ELF-1 (cell line): ENCODE measurements at regions not wholly inside any gene's neighbourhood (a gene's known extent, or its start where the extent isn't known, plus 50 kb on each side); places are given as distances from the start of the nearest gene placed in this dataset.
A peak's percentile ranks its signal among the peaks of the same experiment; 100 is the strongest.
"Not testable (repeated sequence)": the region's sequence is repeated elsewhere in the genome, so short reads cannot be mapped to it uniquely, and the experiment has no call there.

Experiments used
- DNase-seq: peaks from one replicate; pipeline ENCODE4 v3.0.0-alpha.2; 2016; ENCODE audit warnings: low read depth, low spot score

DNA sequence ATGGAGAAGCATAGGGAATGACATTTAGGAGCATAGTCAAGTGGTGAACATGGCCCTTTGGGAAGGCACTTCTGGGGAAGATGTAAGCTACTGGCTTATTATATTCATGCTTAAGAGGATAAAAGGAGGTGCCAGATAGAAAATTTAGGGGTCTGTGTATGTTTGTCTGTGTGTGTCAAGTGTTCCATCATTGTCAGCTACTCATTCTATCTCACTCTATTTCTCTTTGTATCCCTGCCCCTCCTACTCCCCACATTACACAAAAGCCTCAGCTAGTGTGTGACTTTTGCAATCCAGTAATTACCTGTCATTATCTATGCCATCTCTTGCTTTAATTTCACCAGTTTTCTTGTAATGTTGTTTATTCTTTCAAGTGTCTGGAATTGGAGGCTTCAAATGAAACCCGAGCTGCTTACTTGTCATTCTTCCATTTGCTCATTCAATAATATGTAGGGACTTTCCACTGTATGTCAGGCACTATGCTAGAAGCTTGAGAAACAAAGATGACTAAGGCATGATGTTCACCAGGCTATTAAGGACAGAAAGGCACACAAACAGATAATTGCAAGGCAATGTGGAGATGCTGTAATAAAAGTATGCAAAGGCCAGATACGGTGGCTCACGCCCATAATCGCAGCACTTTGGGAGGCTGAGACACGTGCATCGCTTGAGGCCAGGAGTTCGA lies 229.8 kb upstream of the TEX13C start:
- DNase-seq: no peak

DNA sequence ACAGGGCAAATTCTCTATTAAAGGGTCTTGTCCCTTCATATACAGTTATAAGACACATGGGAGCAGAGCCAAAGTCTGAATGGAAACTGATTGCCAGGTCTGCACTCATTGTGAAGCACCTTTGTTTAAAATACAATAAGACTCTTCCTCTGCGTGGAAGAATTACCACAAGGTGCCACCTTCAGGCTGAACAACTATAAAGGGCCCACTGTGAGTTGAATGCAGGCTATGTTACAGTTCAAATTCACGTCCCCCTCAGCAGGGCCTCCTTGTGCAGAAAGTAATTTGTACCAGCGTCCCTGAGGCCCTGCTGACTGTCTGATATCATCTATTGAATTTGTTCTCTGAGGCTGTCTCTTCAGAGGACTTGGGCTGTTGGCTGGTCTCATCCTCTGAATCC lies 225.8 kb upstream of the TEX13C start:
- DNase-seq: no peak

DNA sequence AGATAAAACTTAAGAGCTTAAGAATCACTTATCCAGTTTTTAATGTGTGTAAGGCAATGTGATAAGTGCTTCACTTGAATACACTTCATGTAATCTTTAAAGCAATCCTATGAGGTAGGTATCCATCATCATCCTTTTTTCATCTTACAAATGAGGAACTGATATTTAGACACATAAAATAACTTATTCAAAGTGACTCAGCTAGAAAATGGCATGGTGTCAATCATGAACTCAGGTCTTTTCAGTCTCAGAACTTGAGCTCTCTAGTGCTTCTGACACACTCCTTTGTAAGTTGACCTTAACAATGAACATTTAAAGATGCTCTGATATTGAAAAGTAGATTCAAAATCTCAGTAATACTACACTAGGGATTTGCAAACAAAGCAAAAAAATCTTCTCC lies 224.8 kb upstream of the TEX13C start:
- DNase-seq: no peak

DNA sequence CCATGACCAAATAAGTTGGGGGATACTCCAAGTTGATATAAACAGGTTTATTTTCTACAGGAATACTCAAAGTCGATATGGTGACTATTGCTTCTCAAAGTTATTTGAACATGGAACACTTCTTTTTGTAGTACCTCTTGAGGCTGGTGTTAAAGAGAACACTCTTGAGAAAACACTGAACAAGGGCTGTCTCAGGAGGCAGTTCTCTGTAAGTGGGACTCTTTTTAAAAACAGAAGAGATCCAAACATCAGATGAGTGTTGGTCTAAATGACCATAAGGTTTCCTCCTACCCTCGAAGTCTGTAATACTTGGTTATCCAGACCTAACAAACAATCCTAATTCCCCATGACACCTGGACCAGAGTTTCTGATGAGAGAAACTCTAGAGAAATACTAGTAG lies 223.2 kb upstream of the TEX13C start:
- no peak for DNase-seq

DNA sequence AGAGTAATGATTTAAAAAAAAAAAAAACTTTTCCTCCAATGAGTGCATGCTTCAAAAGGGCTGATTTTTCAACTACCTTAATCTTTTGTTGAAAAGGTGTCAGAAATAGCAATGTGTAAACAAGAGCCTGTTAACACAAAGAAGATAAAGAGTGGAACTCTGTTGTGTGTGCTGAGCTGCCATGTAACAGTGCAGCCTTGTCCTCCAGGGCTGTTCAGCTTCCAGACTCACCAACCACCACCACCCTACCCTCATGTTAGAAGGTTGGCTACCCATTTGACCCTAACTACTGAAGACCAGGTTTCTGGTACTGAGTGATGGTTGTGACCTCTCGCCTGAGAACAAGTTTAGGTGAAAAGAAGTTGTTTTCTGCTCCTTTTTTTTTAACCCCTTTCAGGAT lies 222.8 kb upstream of the TEX13C start:
- DNase-seq: no peak

DNA sequence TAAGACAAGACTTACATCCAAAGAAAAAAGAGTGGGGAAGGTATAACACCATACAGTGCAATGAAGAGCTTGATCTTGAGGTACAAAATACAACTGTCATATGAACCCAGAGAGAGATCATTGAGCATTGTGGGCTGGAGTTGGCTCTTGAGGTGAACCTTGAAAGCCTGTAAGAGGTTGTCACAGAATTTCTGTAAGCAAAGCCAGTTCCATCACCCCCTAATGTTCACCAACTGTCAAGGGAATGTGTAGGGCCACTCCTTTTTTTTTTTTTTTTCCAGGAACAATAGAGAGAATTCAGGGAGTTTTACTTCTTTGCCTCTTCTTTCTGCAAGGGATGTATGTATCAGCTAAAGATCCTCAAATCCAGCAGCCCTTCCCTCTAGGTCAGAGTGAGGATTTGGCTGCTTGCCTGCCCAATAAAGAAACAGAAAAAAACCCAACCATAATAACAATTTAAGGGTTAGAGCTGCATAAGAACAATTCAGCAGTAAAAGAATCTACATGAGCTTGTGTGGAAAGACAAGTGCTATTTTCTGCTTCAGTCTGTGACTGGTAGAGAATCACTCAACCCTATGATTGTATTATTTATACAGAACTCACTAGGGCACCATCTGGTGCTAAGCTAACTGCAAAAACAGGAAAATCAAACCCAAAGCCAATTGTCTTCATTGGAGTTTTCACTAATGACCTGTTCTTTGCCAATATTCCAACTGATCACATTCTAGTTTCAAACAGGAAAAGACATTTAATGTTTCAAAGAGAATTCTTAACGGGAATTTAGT lies 217.5 kb upstream of the TEX13C start:
- DNase-seq: no peak

DNA sequence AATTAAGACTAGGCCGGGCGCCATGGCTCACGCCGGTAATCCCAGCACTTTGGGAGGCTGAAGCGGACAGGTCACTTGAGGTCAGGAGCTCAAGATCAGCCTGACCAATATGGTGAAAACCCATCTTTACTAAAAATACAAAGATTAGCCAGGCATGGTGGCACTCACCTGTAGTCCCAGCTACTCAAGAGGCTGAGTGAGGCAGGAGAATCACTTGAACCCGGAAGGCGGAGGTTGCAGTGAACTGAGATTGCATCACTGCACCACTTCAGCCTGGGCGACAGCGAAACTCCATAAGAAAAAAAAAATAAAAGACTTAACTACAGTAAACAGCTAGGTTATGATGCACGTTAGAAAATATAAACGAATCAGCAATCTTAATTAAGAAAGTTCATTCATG lies 216.0 kb upstream of the TEX13C start:
- DNase-seq: no peak

DNA sequence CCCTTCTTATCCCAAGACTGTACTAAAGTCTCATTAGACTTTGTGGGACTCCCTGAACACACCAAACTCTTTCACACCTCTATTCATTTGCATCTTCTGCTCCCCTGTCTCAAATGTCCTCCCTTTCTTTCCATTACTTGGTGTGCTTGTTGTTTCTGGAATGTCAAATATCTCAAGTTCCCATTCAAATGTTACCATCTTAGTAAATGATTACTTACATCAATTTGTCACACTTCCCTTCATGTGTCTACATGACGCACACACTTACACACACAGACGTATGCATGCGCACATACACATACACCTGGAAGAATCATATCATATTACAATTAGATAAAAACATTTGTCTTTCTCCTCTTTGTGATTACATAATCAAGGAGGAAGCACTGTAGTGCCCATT lies 210.8 kb upstream of the TEX13C start:
- no peak for DNase-seq

DNA sequence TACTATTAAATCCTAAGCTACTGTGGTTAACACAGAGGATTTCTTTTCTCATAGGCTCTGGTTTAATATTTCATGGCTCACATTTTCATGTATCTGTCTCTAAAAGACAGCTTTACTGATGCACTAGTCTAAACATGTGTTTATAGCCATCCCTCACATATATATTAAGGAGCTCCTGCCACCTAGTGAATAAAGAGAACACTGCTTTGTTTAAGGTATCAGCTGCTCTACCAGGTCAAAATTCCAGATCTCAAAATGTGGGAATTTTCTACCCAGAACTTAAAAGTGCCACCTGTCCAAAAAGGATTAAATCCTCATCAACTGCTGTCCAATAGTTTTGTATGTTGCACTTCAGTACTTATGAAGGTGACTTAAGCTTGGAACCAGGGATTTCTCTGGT lies 188.5 kb upstream of the TEX13C start:
- no peak for DNase-seq

DNA sequence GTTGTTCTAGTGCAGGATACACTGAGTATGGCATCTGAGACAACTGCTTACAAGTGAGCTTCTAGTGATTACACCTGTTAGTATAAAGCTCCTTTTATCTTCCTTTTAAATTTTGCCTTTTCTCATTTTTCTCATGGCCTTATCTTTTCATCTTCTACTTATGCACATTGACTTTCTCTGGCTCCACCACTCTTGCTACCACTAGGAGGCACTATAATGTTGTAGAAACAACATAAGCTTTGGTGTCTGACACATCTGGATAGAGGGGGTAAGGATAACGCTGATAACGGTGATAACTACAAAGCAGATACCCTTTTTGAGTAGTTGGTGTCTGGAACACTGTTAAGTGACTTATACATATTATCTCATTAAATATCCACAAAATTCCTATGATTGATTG lies 187.4 kb upstream of the TEX13C start:
- DNase-seq: peak; percentile 4

DNA sequence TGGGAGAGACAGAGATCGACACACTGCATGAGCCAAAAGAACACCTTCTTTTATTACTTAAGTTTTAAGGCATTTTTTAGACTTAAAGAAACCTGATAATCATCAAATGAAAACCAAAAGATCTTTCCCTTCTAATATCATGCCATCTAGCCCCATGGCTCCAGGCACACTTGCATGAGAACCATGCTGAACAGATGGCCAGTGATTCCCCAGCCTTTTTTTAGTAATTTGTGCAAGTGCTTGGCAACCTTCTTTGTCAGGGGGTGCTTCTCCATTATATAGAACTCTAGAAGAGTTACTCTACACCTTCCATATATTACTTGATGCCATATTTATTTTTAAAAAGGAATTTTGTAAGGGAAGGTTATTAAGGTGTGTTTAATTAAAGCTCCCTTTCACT lies 182.2 kb upstream of the TEX13C start:
- DNase-seq: no peak

DNA sequence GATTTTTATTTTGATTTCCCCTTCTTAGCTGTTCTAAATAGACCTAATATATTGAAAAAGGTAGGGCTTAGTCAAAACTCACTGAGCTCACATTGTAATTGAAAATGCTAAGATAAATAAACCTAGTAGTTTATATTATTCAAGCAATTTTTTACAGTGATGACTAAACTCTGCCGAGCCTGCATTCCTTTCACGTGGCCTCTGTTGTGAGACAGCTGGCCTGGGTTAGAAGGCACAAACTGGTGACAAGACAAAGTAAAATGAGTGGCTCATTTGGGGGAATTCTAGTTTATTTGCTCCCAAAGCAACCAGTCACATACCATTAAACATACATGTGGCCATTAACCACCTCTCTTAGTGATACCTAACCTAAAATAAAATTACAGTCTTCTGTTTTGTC lies 169.4 kb upstream of the TEX13C start:
- no peak for DNase-seq

DNA sequence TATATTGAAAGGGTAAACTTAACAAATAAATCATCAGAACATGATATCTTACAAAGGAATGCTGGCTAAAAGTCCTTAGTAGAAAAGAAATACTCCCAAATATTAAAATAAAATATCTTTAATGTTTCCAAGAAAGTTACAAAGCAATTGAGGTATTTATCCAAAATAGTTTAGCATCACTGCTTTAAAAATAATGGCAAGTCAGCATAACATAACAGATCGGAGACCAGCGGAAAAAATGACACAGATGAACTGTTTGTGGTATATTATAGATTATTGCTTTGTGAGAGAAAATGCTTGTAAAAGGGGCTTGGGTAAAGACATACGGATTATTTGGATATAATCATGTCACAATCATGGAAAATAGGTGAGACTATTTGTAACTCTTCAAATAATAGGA lies 168.5 kb upstream of the TEX13C start:
- no peak for DNase-seq

DNA sequence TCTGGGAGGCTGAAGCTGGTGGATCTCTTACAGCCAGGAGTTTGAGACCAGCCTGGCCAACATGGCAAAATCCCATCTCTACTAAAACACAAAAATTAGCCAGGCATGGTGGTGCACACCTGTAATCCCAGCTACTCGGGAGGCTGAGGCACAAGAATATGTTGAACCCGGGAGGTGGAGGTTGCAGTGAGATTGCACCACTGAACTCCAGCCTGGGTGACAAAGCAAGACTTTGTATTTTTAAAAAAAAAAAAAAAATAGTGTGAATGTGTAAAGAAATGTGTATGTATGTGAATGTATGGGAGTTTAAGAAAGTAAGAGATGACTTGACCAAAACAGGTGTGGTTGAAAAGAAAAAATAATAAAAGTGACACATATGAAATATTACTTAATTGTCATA lies 167.7 kb upstream of the TEX13C start:
- DNase-seq: no peak

DNA sequence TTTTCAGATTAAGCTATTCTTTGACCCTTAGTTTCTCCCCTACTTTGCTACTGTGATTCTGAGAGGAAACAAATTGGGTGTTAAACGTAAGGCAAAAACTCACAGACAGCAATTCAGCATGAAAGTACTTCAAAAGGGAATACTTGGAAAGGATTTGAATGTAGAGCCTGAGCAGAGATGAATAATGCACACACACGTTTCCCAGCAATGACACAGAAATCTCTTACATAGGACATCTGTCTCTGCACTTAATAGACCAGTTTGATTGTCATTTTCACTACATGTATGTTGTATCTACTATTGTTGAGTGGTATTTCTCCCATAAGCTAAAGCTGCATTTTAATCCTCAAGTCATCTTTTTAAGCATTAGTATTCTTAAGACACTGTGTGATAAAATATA lies 166.1 kb upstream of the TEX13C start:
- no peak for DNase-seq

DNA sequence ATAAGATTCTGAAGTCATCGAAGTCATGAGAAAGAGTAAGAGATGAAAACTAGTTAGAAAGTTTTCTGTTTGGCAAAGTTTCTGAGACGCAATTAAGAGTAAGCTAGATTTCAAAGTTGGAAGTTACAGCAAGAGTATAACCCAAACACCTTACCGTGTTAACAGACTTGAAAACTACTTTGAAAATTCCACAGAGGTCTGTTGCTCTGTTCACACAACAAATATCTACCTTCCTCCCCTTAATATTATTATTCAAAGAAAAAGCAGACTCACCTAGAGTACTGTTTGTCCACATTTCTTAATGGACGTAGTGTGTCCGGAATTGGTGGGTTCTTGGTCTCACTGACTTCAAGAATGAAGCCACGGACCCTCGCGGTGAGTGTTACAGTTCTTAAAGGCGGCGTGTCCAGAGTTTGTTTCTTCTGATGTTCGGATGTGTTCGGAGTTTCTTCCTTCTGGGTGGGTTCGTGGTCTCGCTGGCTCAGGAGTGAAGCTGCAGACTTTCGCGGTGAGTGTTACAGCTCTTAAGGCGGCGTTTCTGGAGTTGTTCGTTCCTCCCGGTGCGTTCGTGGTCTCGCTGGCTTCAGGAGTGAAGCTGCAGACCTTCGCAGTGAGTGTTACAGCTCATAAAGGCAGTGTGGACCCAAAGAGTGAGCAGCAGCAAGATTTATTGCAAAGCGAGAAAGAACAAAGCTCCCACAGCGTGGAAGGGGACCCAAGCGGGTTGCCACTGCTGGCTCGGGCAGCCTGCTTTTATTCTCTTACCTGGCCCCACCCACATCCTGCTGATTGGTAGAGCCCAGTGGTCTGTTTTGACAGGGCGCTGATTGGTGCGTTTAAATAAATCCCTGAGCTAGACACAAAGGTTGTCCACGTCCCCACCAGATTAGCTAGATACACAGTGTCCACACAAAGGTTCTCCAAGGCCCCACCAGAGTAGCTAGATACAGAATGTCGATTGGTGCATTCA lies 165.1 kb upstream of the TEX13C start:
- DNase-seq: not testable (repeated sequence)

DNA sequence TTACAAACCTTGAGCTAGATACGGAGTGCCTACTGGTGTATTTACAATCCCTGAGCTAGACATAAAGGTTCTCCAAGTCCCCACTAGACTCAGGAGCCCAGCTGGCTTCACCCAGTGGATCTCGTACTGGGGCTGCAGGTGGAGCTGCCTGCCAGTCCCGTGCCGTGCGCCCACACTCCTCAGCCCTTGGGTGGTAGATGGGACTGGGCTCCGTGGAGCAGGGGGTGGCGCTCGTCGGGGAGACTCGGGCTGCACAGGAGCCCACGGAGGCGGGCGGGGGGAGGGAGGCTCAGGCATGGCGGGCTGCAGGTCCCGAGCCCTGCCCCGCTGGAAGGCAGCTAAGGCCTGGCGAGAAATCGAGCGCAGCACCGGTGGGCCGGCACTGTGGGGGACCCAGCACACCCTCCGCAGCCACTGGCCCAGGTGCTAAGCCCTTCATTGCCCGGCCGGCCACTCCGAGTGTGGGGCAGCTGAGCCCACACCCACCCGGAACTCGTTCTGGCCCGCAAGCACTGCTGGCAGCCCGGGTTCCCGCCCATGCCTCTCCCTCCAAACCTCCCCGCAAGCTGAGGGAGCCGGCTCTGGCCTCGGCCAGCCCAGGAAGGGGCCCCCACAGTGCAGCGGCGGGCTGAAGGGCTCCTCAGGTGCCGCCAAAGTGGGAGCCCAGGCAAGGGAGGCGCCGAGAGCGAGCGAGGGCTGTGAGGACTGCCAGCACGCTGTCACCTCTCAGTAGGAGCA lies 164.2 kb upstream of the TEX13C start:
- DNase-seq: not testable (repeated sequence)

DNA sequence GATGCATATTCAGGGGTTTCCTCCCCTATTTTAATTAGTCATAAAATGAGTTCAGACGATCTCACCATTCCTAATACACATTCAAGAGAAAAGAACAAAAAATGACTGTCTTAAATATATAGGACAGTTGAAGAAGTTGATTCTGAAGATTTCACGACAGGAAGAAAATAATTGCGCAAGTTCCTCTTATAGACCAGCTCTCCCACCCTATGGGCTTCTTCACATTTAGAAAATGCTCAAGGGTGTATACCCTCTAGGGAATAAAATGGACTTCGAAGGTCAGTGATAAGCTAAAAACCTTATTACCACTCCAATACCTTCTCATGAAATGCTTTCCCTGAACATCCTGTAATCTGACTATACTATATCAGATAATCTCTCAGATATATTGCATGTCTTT lies 149.2 kb upstream of the TEX13C start:
- DNase-seq: no peak

DNA sequence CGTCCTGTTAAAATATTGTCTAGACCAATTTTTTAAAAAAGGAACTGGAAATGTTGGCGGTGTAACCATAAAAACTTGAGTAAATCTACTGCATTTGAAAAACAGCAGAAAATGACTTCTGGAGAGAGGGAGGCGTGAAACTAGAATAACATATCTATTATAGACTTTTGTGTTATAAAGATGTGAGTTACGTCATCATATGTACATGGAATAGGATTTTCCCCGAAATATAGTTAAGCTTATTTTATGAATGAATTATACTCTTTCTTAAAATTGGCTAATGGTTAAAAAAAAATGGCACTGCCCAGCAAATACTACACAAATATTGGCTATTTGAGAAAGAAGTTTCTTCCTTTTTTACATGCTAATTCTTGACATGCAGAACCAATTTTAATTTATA lies 147.1 kb upstream of the TEX13C start:
- DNase-seq: no peak

DNA sequence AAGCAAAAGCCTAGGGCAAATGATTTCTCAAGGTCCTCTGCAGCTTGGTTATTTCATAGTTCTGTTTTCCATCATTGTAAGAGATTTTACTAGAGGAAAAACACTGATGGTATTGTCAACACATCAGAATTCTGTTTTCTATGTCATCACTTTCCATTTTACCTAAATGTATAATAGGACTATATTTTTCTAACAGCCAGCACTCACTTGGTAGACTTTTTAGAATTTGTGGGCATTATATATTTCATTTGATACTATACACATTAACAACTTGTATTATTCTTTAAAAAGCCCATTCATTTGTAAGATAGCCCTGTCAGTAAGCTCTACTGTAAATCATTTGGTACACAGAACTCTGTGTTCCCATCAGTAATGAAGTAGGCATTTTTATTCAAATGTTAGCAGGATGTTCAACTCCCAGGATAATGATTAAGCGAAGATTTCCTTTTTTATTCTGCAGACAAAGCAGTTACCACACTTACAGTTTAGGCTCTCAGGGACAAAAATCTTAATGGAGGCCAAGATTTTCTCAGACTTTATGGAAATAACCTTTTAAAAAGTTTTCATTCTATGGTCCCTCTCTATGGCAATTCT lies 143.6 kb upstream of the TEX13C start:
- DNase-seq: no peak

DNA sequence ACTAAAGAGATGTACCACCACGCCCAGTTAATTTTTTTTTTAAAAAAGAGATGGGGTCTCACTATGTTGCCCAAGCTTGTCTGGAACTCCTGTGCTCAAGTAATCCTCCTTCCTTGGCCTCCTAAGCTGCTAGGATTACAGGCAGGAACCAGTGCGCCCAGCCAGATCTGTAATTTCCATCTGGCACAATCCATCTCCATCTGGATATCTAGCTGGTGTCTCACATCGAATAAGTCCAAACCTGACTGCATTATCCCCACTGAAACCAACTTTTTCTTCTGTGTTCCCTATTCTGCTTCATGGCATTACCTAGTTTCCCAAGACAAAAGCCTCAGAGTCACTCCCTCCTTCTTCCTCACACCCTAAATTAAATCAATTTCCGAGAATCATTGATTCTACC lies 125.8 kb upstream of the TEX13C start:
- no peak for DNase-seq
